Neuronal stem cell (in vitro differentiated cells): ENCODE measurements at regions not wholly inside any gene's neighbourhood (a gene's known extent, or its start where the extent isn't known, plus 50 kb on each side); places are given as distances from the start of the nearest gene placed in this dataset.

Experiments
- DNase-seq: peaks from one replicate; pipeline ENCODE4 v3.0.0-alpha.2; 2013; ENCODE audit warnings: low spot score
- H2AFZ ChIP-seq: one replicate; pipeline ENCODE4 v1.6.1; 2013; ENCODE audit warnings: mild to moderate bottlenecking, low read length, inconsistent platforms
- H2AK5ac ChIP-seq: 2 replicates; pipeline ENCODE4 v1.6.1; 2013; ENCODE audit warnings: low read depth, mild to moderate bottlenecking, inconsistent platforms, low read length, moderate library complexity, mixed read lengths
- H2BK120ac ChIP-seq: 2 replicates; pipeline ENCODE4 v1.6.1; 2013; ENCODE audit warnings: low read depth, mild to moderate bottlenecking, inconsistent platforms, low read length, moderate library complexity, mixed read lengths
- H2BK12ac ChIP-seq: one replicate; pipeline ENCODE4 v1.6.1; 2013; ENCODE audit warnings: low read length, inconsistent platforms
- H2BK15ac ChIP-seq: 2 replicates; pipeline ENCODE4 v1.6.1; 2013; ENCODE audit warnings: mild to moderate bottlenecking, low read length, inconsistent platforms, mixed read lengths
- H2BK5ac ChIP-seq: one replicate; pipeline ENCODE4 v1.6.1; 2013; ENCODE audit warnings: inconsistent platforms, mild to moderate bottlenecking, low read length, moderate library complexity
- H3K14ac ChIP-seq: one replicate; pipeline ENCODE4 v1.6.1; 2013; ENCODE audit warnings: low read length, inconsistent platforms
- H3K18ac ChIP-seq: 2 replicates; pipeline ENCODE4 v1.6.1; 2013; ENCODE audit warnings: low read length, inconsistent platforms
- H3K23ac ChIP-seq: 2 replicates; pipeline ENCODE4 v1.6.1; 2013; ENCODE audit warnings: low read depth, mild to moderate bottlenecking, mixed read lengths, low read length, inconsistent platforms; ENCODE audit not compliant: poor library complexity
- H3K27ac ChIP-seq: replicated peaks from 3 replicates; pipeline ENCODE4 v1.5.1; 2013; ENCODE audit warnings: low read length, inconsistent platforms
- H3K27me3 ChIP-seq, 3 experiments: 2 replicates each; pipeline ENCODE4 v1.6.1; 2013; ENCODE audit warnings: low read length in 3 of 3, mild to moderate bottlenecking in 2 of 3, inconsistent platforms in 1 of 3, low read depth in 1 of 3, mixed read lengths in 1 of 3, moderate library complexity in 1 of 3; ENCODE audit not compliant: control insufficient read depth in 3 of 3, insufficient read depth in 3 of 3
- H3K36me3 ChIP-seq, 2 donors: replicated peaks in 1 of 2; 2 replicates each; pipeline ENCODE4 v1.6.1; 2013; ENCODE audit warnings: low read length in 2 of 2; ENCODE audit not compliant: control insufficient read depth in 2 of 2, insufficient read depth in 2 of 2
- H3K4ac ChIP-seq: 2 replicates; pipeline ENCODE4 v1.6.1; 2013; ENCODE audit warnings: inconsistent platforms, mild to moderate bottlenecking, low read length, moderate library complexity
- H3K4me1 ChIP-seq, 2 donors: 1 replicate in 1 of 2; 2 replicates in 1 of 2; pipeline ENCODE4 v1.6.1; 2013; ENCODE audit warnings: low read length in 2 of 2, low read depth in 1 of 2; ENCODE audit not compliant: control insufficient read depth in 2 of 2, insufficient read depth in 1 of 2
- H3K4me2 ChIP-seq: one replicate; pipeline ENCODE4 v1.6.1; 2013; ENCODE audit warnings: mild to moderate bottlenecking, low read length, inconsistent platforms; ENCODE audit not compliant: insufficient read depth, poor library complexity, severe bottlenecking
- H3K4me3 ChIP-seq, 2 donors: 2 replicates each; pipeline ENCODE4 v1.5.1; 2013; ENCODE audit warnings: low read length in 2 of 2, mild to moderate bottlenecking in 2 of 2, inconsistent platforms in 1 of 2, moderate library complexity in 1 of 2
- H3K79me1 ChIP-seq: one replicate; pipeline ENCODE4 v1.6.1; 2013; ENCODE audit warnings: low read depth, mild to moderate bottlenecking, inconsistent platforms, low read length, moderate library complexity
- H3K9ac ChIP-seq: one replicate; pipeline ENCODE4 v1.6.1; 2013; ENCODE audit warnings: mild to moderate bottlenecking, low read depth, low read length, inconsistent platforms; ENCODE audit not compliant: poor library complexity
- H3K9me3 ChIP-seq, 2 donors: replicated peaks in 1 of 2; 2 replicates each; pipeline versions ENCODE3 to v1.6.1; 2013; ENCODE audit warnings: low read length in 2 of 2, mild to moderate bottlenecking in 2 of 2, inconsistent platforms in 1 of 2, low read depth in 1 of 2, mixed read lengths in 1 of 2, moderate library complexity in 1 of 2; ENCODE audit not compliant: control insufficient read depth in 2 of 2, insufficient read depth in 1 of 2
- H4K8ac ChIP-seq: one replicate; pipeline ENCODE4 v1.6.1; 2013; ENCODE audit warnings: low read depth, mild to moderate bottlenecking, inconsistent platforms, low read length, moderate library complexity
- H4K91ac ChIP-seq: one replicate; pipeline ENCODE4 v1.6.1; 2013; ENCODE audit warnings: low read length, low read depth, mild to moderate bottlenecking, inconsistent platforms; ENCODE audit not compliant: poor library complexity
- WGBS, 2 donors: extraction: QIAGEN DNeasy Blood & Tissue Kit; methylation state at CpG; one replicate each; pipeline ENCODE4 v1.1.7; 2013; ENCODE audit warnings: missing lambda C conversion rate in 2 of 2, mixed read lengths in 1 of 2; ENCODE audit not compliant: insufficient read length in 2 of 2, insufficient replicate concordance in 1 of 2; ENCODE audit errors: extremely low coverage in 2 of 2; 5-methylcytosine and 5-hydroxymethylcytosine counted together

- H2BK120ac ChIP-seq: no peak overlapping the region
- no peak overlapping the region for H3K4me2 ChIP-seq
- H4K8ac ChIP-seq: no peak overlapping the region
- H4K91ac ChIP-seq: no peak overlapping the region
- no peaks in the 10 kb centered on the region for H3K9me3 ChIP-seq
- no peak overlapping the region for H2BK15ac ChIP-seq
- no peak for DNase-seq
- no peak overlapping the region for H2BK5ac ChIP-seq
- no peak overlapping the region for H3K14ac ChIP-seq
- WGBS, 2 donors: no CpG with 5 or more reads among the region's 7 CpGs
- no peaks in the 10 kb centered on the region for H3K79me1 ChIP-seq
- H3K18ac ChIP-seq: no peak overlapping the region
- no peak overlapping the region for H3K27ac ChIP-seq
- H3K36me3 ChIP-seq: no peaks in the 10 kb centered on the region
- no peak overlapping the region for H2BK12ac ChIP-seq
- H3K9ac ChIP-seq: no peak overlapping the region
- peaks cover 0 to 4% (median 0%) of the 10 kb centered on the region in 3 experiments for H3K27me3 ChIP-seq
- peaks cover 0 to 4% of the 10 kb centered on the region in 2 donors for H3K4me1 ChIP-seq
- no peak overlapping the region for H2AK5ac ChIP-seq
- no peak overlapping the region for H3K4ac ChIP-seq
- H3K4me3 ChIP-seq: no peak overlapping the region
- no peak overlapping the region for H3K23ac ChIP-seq
- H2AFZ ChIP-seq: peak overlapping the region; percentile 23
Measured at GRCh38 chr1:227440182-227440581, 121.9 kb upstream of the CDC42BPA start.

- H3K4me1 ChIP-seq: peaks cover 0 to 1% of the 10 kb centered on the region in 2 donors
- no peak overlapping the region for H3K9ac ChIP-seq
- H2AFZ ChIP-seq: peak overlapping the region; percentile 86
- no peak overlapping the region for H3K27ac ChIP-seq
- WGBS, 2 donors: no CpG with 5 or more reads among the region's 7 CpGs
- DNase-seq: no peak
- no peak overlapping the region for H3K18ac ChIP-seq
- no peak overlapping the region for H3K4ac ChIP-seq
- no peak overlapping the region for H2AK5ac ChIP-seq
- H3K9me3 ChIP-seq: no peaks in the 10 kb centered on the region
- no peak overlapping the region for H3K14ac ChIP-seq
- no peak overlapping the region for H4K91ac ChIP-seq
- peaks cover 0 to 4% (median 0%) of the 10 kb centered on the region in 3 experiments for H3K27me3 ChIP-seq
- H3K4me3 ChIP-seq: no peak overlapping the region
- no peak overlapping the region for H2BK15ac ChIP-seq
- no peak overlapping the region for H2BK120ac ChIP-seq
- H2BK5ac ChIP-seq: no peak overlapping the region
- no peaks in the 10 kb centered on the region for H3K79me1 ChIP-seq
- H3K36me3 ChIP-seq: no peaks in the 10 kb centered on the region
- no peak overlapping the region for H3K4me2 ChIP-seq
- H3K23ac ChIP-seq: no peak overlapping the region
- no peak overlapping the region for H4K8ac ChIP-seq
- no peak overlapping the region for H2BK12ac ChIP-seq
Measured at GRCh38 chr1:227437495-227438008, 119.3 kb upstream of the CDC42BPA start.

DNA sequence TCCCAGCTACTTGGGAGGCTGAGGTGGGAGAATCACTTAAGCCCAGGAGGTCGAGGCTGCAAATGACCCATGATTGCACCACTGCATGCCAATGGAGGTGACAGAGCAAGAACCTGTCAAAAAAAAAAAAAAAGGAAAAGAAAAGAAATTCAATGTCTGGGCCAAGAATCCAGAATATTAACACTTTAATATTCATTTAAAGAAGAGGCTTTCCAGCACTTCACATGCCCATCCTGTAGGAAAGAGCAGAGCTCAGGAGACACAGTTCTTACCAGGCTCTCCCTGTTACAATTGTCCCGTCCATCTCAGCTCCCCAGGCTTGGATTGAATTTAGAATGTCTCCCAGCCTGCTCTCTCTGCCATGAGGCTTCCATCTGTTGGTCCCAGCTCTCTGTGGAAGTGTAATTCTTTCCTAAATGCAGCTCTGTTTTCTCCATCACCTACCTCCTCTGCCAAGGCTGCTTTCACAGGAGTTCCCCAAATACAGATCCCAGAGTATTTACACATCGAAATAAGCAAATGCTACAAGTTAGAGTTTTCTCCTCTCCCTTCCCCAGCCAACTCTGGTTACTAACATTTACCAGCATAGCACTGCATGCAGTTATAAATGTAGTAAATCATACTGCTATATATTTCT lies 116.6 kb upstream of the CDC42BPA start:
- H2BK120ac ChIP-seq: no peak overlapping the region
- WGBS, 2 donors: no CpG with 5 or more reads among the region's 3 CpGs

GRCh38 chr1:227433663-227434341 lies 115.5 kb upstream of the CDC42BPA start:
- H3K23ac ChIP-seq: no peak overlapping the region
- no peak overlapping the region for H3K27ac ChIP-seq
- no peak overlapping the region for H2BK120ac ChIP-seq
- no peak overlapping the region for H2AK5ac ChIP-seq
- H3K18ac ChIP-seq: no peak overlapping the region
- H2BK12ac ChIP-seq: no peak overlapping the region
- no peaks in the 10 kb centered on the region for H3K9me3 ChIP-seq
- no peak overlapping the region for H3K4me3 ChIP-seq
- no peak overlapping the region for H3K4ac ChIP-seq
- H4K91ac ChIP-seq: no peak overlapping the region
- H3K36me3 ChIP-seq: no peaks in the 10 kb centered on the region
- no peak for DNase-seq
- WGBS, 2 donors: no CpG with 5 or more reads among the region's 8 CpGs
- no peaks in the 10 kb centered on the region for H3K79me1 ChIP-seq
- no peak overlapping the region for H3K14ac ChIP-seq
- H3K9ac ChIP-seq: no peak overlapping the region
- peaks cover 4 to 6% of the 10 kb centered on the region in 2 donors for H3K4me1 ChIP-seq
- H4K8ac ChIP-seq: no peak overlapping the region
- H3K4me2 ChIP-seq: no peak overlapping the region
- H2BK15ac ChIP-seq: no peak overlapping the region
- H2AFZ ChIP-seq: peak overlapping the region; percentile 53
- H3K27me3 ChIP-seq: no peaks in the 10 kb centered on the region
- no peak overlapping the region for H2BK5ac ChIP-seq

More for the DNA sequence above, 116.6 kb upstream of the CDC42BPA start:
- no peak overlapping the region for H3K4me2 ChIP-seq
- no peak overlapping the region for H2BK15ac ChIP-seq
- H2BK5ac ChIP-seq: no peak overlapping the region
- no peak overlapping the region for H2BK12ac ChIP-seq
- no peak for DNase-seq
- no peak overlapping the region for H3K9ac ChIP-seq
- H3K36me3 ChIP-seq: no peaks in the 10 kb centered on the region
- H3K79me1 ChIP-seq: no peaks in the 10 kb centered on the region
- H2AK5ac ChIP-seq: no peak overlapping the region
- H4K8ac ChIP-seq: no peak overlapping the region
- no peak overlapping the region for H4K91ac ChIP-seq
- H3K27me3 ChIP-seq: peaks cover 0 to 1% (median 0%) of the 10 kb centered on the region in 3 experiments
- H3K23ac ChIP-seq: no peak overlapping the region
- no peak overlapping the region for H3K4ac ChIP-seq
- no peak overlapping the region for H3K14ac ChIP-seq
- peaks cover 4 to 6% of the 10 kb centered on the region in 2 donors for H3K4me1 ChIP-seq
- no peak overlapping the region for H3K27ac ChIP-seq
- H2AFZ ChIP-seq: no peak overlapping the region
- no peak overlapping the region for H3K4me3 ChIP-seq
- no peaks in the 10 kb centered on the region for H3K9me3 ChIP-seq
- H3K18ac ChIP-seq: no peak overlapping the region
